SJCRH30 (cell line): ENCODE measurements at regions not wholly inside any gene's neighbourhood (a gene's known extent, or its start where the extent isn't known, plus 50 kb on each side); places are given as distances from the start of the nearest gene placed in this dataset.

Experiments
- DNase-seq, 2 experiments: peaks; one replicate each; pipeline ENCODE4 v3.0.0-alpha.2; 2015 to 2020
- H3K27ac ChIP-seq: fragments of 250-450 bp; sonication (Bioruptor Pico); 2 replicates; pipeline ENCODE4 v1.5.1; 2020; ENCODE audit warnings: mild to moderate bottlenecking, moderate library complexity
- H3K27me3 ChIP-seq: fragments of 250-450 bp; sonication (Bioruptor Pico); 2 replicates; pipeline ENCODE4 v1.5.1; 2020; ENCODE audit warnings: mild to moderate bottlenecking, moderate library complexity
- H3K36me3 ChIP-seq: fragments of 250-450 bp; sonication (Bioruptor Pico); 2 replicates; pipeline ENCODE4 v1.5.1; 2020; ENCODE audit warnings: mild to moderate bottlenecking, moderate library complexity
- H3K4me1 ChIP-seq: fragments of 250-450 bp; sonication (Bioruptor Pico); 2 replicates; pipeline ENCODE4 v1.5.1; 2020; ENCODE audit warnings: mild to moderate bottlenecking, moderate library complexity
- H3K4me3 ChIP-seq: fragments of 250-450 bp; sonication (Bioruptor Pico); 2 replicates; pipeline ENCODE4 v1.5.1; 2020; ENCODE audit warnings: mild to moderate bottlenecking, moderate library complexity
- H3K9me3 ChIP-seq: fragments of 250-450 bp; sonication (Bioruptor Pico); replicated peaks from 2 replicates; pipeline ENCODE4 v1.5.1; 2020; ENCODE audit warnings: mild to moderate bottlenecking, moderate library complexity

DNA sequence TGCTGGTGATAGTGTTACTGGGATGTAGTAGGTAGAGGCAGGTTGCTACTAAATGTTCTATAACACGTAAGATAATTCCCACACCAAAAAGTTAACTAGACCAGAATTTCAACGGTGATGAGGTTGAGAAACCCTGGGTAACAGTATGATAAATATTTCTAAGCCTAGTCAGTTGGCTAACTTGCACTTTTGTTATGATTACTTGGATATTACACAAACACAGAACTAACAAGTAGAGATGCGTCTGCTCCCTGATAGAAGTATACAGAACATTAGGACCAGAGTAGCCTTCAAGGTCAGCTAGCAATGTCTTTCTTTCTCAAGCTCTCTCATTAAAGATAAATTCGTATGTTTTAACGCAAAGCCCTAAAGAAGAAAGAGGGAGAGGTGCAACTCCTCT, 86.2 kb upstream of the FZD8 start:
- no peaks in the 10 kb centered on the region for H3K36me3 ChIP-seq
- H3K27me3 ChIP-seq = no peaks in the 10 kb centered on the region
- no peak for DNase-seq
- no peaks in the 10 kb centered on the region for H3K4me1 ChIP-seq
- H3K4me3 ChIP-seq = no peak overlapping the region
- H3K9me3 ChIP-seq = no peaks in the 10 kb centered on the region
- H3K27ac ChIP-seq = no peak overlapping the region

DNA sequence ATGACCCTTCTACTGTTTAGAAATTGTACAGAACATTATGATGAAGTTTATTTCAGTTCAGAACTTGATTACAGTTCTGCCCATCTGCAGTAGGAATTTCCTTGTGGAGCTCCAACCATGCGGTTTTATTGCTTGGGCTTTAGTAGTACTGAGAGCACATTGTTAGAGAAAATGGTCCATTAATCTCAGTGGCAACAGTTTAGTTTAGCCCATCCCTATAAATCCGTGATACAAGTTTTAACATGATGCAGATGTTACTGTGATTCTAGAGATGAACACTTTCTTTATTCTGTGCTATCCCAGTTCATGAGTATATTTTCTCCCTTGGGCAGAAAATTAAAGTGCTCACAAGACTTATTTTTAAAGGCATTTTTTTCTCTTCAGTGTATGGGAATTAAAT, 84.8 kb upstream of the FZD8 start:
- Histone ChIP-seq H3K27me3 (no peaks in the 10 kb centered on the region), H3K9me3 (no peaks in the 10 kb centered on the region), H3K27ac (no peak overlapping the region), H3K4me3 (no peak overlapping the region), H3K4me1 (no peaks in the 10 kb centered on the region), H3K36me3 (no peaks in the 10 kb centered on the region)
- no peak for DNase-seq

DNA sequence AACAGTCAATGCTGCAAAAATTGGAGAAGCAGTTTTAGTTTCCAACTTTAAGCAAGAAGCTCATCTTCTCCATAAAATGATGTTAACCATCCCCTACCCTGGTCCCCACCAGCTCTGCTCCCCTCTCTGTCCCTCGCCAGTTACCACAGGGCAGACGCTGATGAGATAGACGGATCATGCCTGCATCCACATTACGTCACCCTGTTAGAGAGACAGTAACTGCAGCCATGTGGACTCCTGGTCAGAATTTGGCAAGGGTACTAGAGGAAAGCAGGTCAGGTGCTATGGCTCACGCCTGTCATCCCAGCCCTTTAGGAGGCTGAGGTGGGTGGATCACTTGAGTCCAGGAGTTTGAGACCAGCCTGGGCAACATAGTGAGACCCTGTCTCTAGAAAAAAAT, 81.9 kb upstream of the FZD8 start:
- H3K27ac ChIP-seq = no peak overlapping the region
- no peaks in the 10 kb centered on the region for H3K4me1 ChIP-seq
- H3K9me3 ChIP-seq = no peaks in the 10 kb centered on the region
- no peak for DNase-seq
- H3K27me3 ChIP-seq = no peaks in the 10 kb centered on the region
- no peak overlapping the region for H3K4me3 ChIP-seq
- H3K36me3 ChIP-seq = no peaks in the 10 kb centered on the region

DNA sequence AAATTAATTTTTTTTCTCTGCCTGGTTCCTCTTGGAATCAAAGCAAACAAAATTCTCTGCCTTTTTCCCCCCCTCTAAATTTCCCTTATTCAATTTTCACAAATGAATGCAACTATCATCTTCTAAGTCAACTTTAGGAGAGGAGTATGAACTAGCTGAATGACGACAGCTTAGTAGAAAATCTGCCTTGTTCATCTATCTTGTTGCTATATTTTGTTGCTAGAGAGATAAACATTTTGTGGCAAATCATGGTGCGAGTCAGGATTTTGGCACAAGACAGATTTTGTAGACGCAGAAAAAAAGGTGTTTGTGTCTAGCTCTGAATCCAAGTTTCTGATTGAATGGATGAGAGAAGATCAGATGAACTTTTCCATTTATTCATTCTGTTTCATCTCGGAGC, 81.0 kb upstream of the FZD8 start:
- Histone ChIP-seq H3K36me3 (no peaks in the 10 kb centered on the region), H3K27me3 (no peaks in the 10 kb centered on the region), H3K4me3 (no peak overlapping the region), H3K4me1 (no peaks in the 10 kb centered on the region), H3K9me3 (no peaks in the 10 kb centered on the region), H3K27ac (no peak overlapping the region)
- DNase-seq = no peak

DNA sequence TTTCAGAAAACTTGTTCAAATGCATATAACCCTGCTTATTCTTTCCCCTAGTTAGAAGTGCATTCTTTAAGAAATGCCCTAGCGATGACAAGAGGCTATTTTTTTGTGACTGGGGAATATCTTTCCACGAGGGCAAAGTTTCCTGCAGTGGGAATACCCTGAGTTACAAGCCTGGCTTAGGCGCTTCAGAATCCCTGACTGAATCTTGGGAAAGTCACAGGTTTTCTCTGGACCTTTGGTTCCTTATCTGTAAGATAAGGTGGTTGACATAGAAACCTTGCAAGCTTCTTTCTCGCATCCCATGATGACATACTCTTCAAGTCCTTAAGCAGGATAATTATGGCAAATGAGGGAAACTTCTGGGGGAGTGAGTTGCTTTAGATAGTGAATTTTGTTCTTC, 80.5 kb upstream of the FZD8 start:
- H3K4me3 ChIP-seq = no peak overlapping the region
- no peaks in the 10 kb centered on the region for H3K27me3 ChIP-seq
- no peaks in the 10 kb centered on the region for H3K9me3 ChIP-seq
- DNase-seq = no peak
- H3K27ac ChIP-seq = no peak overlapping the region
- H3K36me3 ChIP-seq = no peaks in the 10 kb centered on the region
- H3K4me1 ChIP-seq = no peaks in the 10 kb centered on the region

DNA sequence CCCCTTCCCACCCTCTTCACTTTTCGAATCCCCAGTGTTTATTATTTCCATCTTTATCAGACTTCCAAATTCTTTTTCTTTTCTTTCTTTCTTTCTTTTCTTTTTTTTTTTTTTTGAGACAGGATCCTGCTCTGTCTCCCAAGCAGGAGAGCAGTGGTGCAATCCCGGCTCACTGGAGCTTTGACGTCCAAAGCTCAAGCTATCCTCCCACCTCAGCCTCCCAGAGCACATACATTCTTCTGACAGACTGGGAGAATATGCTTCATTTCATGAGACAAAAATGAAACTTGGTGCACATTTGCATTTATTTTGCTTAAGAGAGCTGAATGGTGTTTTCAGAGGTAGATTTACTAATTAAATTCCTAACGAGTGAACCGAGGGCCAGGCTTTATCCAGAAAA, 80.1 kb upstream of the FZD8 start:
- no peaks in the 10 kb centered on the region for H3K9me3 ChIP-seq

DNA sequence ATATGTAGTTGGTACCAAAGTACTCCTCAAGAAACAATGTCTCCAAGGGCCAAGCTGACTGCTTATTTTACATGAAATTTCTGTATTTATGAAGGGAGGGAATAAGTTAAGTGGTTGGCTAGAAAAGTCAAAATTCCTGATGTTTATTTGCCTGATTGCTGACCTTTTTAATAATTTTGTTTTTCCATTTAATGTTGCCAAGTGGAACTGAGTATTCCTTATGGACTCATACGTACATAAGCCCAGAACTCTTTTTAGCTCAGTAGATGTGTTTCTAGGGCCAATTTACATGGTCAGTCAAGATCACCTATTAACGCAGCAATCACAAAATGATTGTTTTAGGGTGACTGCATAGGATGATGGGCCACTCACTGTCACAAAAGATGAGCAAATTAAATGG, 78.3 kb upstream of the FZD8 start:
- Histone ChIP-seq H3K27me3 (no peaks in the 10 kb centered on the region), H3K36me3 (no peaks in the 10 kb centered on the region), H3K4me1 (no peaks in the 10 kb centered on the region), H3K9me3 (no peaks in the 10 kb centered on the region; the same call in 1 of the 2 replicates), H3K27ac (no peak overlapping the region), H3K4me3 (no peak overlapping the region)
- DNase-seq = no peak

More for the DNA sequence above, 80.1 kb upstream of the FZD8 start:
- no peak for DNase-seq
- H3K27ac ChIP-seq = no peak overlapping the region
- H3K27me3 ChIP-seq = no peaks in the 10 kb centered on the region
- H3K36me3 ChIP-seq = no peaks in the 10 kb centered on the region
- H3K4me1 ChIP-seq = no peaks in the 10 kb centered on the region
- no peak overlapping the region for H3K4me3 ChIP-seq

DNA sequence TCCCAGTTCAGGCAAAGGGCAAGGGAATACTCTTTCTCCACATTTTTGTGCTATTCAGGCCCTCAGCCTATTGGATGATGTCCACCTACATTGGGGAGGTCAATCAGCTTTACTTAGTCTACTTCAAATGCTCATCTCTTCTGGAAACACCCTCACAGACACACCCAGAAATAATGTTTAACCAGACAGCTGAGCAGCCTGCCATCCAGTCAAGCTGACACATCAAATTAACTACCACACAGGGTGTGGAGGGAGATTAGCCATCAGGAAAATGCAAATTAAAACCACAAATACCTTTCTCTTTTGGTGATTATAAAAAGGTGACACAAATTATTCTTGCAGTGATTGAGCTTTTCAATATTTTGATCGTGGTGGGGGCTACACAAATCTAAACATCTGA, 74.7 kb upstream of the FZD8 start:
- Histone ChIP-seq H3K36me3 (no peaks in the 10 kb centered on the region), H3K27me3 (no peaks in the 10 kb centered on the region), H3K9me3 (no peaks in the 10 kb centered on the region; the same call in 1 of the 2 replicates), H3K4me3 (no peak overlapping the region), H3K27ac (no peak overlapping the region), H3K4me1 (peaks cover 8% of the 10 kb centered on the region)
- no peak for DNase-seq

DNA sequence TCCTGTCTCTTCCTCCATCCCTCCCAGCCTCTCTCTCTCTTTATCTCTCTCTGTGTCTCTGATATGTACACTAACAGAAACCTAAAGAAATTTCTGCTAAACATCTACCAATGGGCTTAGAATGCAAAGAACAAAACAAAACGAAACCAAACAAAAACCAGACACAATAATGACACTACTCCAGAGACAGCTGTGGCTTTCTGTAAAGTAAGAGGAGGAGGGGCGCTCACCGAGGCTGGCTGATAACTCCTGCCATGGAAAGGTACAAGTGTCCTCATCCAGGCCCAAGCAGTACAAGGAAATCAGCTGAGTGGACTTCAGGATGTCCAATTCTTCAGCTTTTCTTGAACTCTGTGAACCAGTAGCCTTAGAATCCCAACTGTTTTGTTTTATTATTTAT, 70.4 kb upstream of the FZD8 start:
- DNase-seq = peak; percentile 47 to 65
- H3K27me3 ChIP-seq = no peaks in the 10 kb centered on the region

DNA sequence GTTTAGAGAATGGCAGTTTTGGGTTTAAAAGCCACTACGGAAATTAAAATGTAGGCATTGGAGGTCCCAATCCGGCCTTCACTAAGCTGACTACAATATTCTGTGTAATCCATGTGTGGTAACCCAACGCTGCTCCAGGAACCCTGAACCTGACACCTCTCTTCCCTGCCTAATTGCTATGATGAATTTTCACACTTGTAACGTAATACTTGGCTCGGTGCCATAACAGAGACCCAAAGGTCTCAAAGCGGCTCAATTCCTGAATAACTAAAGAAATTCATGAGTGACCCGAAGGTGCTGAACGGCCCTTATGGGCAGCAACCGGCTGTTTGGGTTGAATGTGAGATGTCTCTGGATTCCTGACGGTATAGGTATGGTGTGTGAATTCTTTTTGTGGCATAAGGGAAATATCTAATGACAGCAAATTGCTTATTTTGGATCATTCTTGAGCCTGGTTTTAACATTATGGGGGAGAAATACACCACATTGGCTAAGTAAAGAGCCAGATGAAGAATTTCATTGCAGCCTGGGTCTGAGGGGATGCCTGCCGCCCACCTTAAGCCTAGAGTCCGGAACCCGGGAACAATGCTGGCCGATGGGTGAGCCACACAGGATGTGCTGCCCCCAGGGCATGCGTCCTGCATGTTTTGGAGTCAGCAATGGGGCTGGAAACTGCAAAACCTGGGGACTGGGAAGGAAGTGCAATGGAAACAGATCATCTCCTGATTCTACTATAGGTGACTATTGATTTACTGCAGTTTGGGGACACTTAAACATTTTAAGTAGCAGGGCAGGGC, 69.7 kb upstream of the FZD8 start:
- DNase-seq = peak; percentile 72 to 82
- H3K27ac ChIP-seq = peak overlapping the region; percentile 68
- H3K36me3 ChIP-seq = no peaks in the 10 kb centered on the region

More for the DNA sequence above, 70.4 kb upstream of the FZD8 start:
- H3K9me3 ChIP-seq = no peaks in the 10 kb centered on the region; the same call in 1 of the 2 replicates
- H3K27ac ChIP-seq = peak overlapping the region; percentile 68
- H3K4me3 ChIP-seq = peak overlapping the region; percentile 50
- no peaks in the 10 kb centered on the region for H3K36me3 ChIP-seq
- peaks cover 22% of the 10 kb centered on the region for H3K4me1 ChIP-seq

DNA sequence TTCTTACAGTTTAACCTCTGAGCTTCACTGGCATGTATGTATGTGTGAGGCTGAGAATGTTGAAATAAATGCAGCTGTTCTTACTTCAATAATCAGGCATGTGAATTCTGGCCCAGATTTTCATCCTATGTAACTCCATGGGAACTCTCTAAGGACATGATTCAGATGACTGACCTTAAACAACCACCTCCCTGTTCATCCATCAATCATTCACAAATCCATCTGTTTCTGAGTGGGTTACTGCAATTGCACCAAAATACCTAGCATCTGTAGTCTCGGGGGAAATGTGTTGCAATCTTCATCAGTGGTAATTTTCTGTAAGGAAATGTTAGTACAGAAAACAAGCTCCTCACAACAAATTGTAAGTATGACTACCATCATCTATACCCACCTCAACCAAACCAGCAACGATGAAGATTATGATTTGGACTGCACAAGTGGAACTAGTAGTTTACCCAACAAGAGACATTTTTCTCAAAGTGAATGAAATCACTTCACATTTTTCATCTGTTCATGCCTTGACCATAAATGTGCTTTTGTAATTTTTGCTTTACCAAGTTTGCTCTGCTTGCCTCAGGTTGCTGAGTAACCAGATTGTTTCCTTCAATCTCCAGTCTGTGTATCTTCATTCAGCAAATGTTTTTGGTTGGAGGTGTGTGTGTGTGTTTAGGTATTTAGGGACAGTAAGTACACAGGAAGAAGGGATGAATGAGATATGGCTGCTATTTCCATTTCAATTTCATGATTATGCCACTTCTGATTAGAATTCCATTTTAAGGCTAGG, 65.7 kb upstream of the FZD8 start:
- Histone ChIP-seq H3K36me3 (no peaks in the 10 kb centered on the region), H3K9me3 (0 out of 2 replicates have a peak, but pooled peaks cover 3% of the 10 kb centered on the region), H3K27ac (no peak overlapping the region), H3K4me1 (peaks cover 20% of the 10 kb centered on the region), H3K27me3 (no peaks in the 10 kb centered on the region), H3K4me3 (no peak overlapping the region)
- DNase-seq = peak; percentile 2 to 62

More for the DNA sequence above, 69.7 kb upstream of the FZD8 start:
- H3K4me3 ChIP-seq = peak overlapping the region; percentile 50
- H3K27me3 ChIP-seq = no peaks in the 10 kb centered on the region
- no peaks in the 10 kb centered on the region; the same call in 1 of the 2 replicates for H3K9me3 ChIP-seq
- peaks cover 23% of the 10 kb centered on the region for H3K4me1 ChIP-seq

DNA sequence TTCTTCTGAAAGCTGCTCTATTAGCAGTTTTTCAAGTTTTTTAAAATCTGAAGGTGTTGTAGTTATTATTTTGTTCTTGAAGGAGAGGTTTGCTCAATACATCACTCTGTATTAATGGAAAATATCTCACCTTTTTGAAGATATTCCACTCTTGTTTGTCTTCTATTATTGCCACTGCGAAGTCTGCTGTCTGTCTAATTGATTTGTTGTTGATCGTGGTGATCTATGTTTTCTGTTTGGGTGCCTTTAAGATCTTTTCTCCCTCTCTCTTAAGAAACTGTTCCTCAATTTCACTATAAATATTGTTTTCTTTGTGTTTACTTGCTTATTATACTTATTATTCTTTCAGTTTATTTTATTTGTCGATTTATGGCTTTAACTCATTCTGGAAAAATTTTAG, 64.9 kb upstream of the FZD8 start:
- DNase-seq = no peak
- no peaks in the 10 kb centered on the region for H3K36me3 ChIP-seq
- H3K4me1 ChIP-seq = peaks cover 15% of the 10 kb centered on the region
- no peaks in the 10 kb centered on the region for H3K27me3 ChIP-seq
- H3K27ac ChIP-seq = no peak overlapping the region
- H3K4me3 ChIP-seq = no peak overlapping the region
- H3K9me3 ChIP-seq = 0 out of 2 replicates have a peak, but pooled peaks cover 3% of the 10 kb centered on the region

DNA sequence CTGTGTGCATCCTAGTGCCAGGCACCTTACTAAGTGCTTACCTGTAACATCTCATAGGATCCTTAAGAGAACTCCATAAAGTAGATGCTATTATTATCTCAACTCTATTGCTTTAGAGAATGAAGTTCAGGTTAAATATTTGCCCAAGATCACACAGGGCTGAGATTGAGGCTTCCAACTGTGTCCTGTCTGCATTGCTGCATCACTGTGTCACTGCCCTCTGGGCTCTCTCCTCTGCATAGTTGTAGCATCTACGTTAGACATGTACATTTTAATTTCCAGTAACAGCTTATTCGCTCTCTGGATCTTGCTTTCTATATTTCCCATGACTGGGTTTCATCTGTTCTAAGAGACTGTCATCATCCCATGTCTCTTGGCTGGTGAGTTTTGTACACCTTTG, 63.6 kb upstream of the FZD8 start:
- H3K27me3 ChIP-seq = no peaks in the 10 kb centered on the region
- H3K9me3 ChIP-seq = 0 out of 2 replicates have a peak, but pooled peaks cover 3% of the 10 kb centered on the region
- H3K36me3 ChIP-seq = no peaks in the 10 kb centered on the region
- H3K4me1 ChIP-seq = peaks cover 7% of the 10 kb centered on the region
- H3K4me3 ChIP-seq = no peak overlapping the region
- no peak for DNase-seq
- no peak overlapping the region for H3K27ac ChIP-seq

DNA sequence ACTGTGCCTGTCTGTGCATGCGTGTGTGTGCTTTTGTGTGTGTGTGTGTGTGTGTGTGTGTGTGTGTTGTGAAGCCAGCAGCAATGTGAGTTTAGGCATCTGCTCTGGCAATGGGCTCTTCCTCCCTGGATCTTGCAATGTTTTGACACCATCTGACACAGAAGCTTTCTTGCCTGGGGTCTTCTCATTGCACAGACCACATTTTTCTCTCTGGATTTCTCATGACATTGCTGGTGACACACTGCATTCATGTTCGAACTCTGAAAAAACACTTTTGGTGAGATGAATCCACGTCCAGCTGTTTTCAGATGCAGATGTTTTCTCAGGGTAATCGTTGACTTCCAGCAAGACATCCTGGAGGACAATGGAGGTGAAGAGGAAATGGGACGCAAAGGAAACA, 63.0 kb upstream of the FZD8 start:
- Histone ChIP-seq H3K9me3 (0 out of 2 replicates have a peak, but pooled peaks cover 3% of the 10 kb centered on the region), H3K4me3 (no peak overlapping the region), H3K27me3 (no peaks in the 10 kb centered on the region), H3K27ac (no peak overlapping the region), H3K4me1 (peaks cover 7% of the 10 kb centered on the region), H3K36me3 (no peaks in the 10 kb centered on the region)
- DNase-seq = no peak

DNA sequence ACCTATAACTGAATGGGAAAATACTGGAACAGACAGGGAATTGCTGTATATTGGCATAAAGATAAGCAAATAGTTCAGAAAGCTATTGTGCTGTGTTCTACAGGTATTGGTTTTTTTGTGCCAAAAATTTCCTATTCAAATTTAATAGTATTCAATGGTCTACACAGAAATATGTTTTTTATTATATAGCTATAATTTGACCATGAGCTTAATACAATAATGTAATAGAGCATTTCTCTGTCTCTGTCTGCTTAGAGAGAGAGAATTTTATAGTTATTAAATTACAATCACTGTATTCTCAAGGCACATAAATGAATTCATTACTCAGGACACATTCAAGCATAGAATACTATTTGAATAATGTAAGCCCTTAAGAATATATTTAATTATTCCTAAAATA, 62.3 kb upstream of the FZD8 start:
- Histone ChIP-seq H3K27me3 (no peaks in the 10 kb centered on the region), H3K4me3 (no peak overlapping the region), H3K4me1 (peaks cover 7% of the 10 kb centered on the region), H3K9me3 (0 out of 2 replicates have a peak, but pooled peaks cover 3% of the 10 kb centered on the region), H3K36me3 (no peaks in the 10 kb centered on the region), H3K27ac (no peak overlapping the region)
- DNase-seq = no peak
